IPS-NIHi11 (cell line): ENCODE measurements at regions not wholly inside any gene's neighbourhood (a gene's known extent, or its start where the extent isn't known, plus 50 kb on each side); places are given as distances from the start of the nearest gene placed in this dataset.
"Not testable (repeated sequence)": the region's sequence is repeated elsewhere in the genome, so short reads cannot be mapped to it uniquely, and the experiment has no call there.

Source experiments
- DNase-seq: peaks from one replicate; pipeline ENCODE4 v3.0.0; 2012; ENCODE audit warnings: mixed read lengths, low spot score

GRCh38 chr21:19993268-19993667 lies 1004.9 kb upstream of the NCAM2 start:
- DNase-seq: no peak

GRCh38 chr21:19995253-19995652 lies 1003.0 kb upstream of the NCAM2 start:
- DNase-seq: no peak

- DNase-seq: no peak
Observed at GRCh38 chr21:19998453-19998852, 999.8 kb upstream of the NCAM2 start.

- no peak for DNase-seq
Observed at GRCh38 chr21:19999369-20000272, 998.6 kb upstream of the NCAM2 start.

- peak; percentile 7 for DNase-seq
Observed at GRCh38 chr21:20004367-20004766, 993.8 kb upstream of the NCAM2 start.

GRCh38 chr21:20010691-20011200 lies 987.5 kb upstream of the NCAM2 start:
- DNase-seq: no peak

GRCh38 chr21:20013851-20014250 lies 984.4 kb upstream of the NCAM2 start:
- no peak for DNase-seq

- peak; percentile 14 for DNase-seq
Observed at GRCh38 chr21:20016435-20017005, 981.7 kb upstream of the NCAM2 start.

- no peak for DNase-seq
Observed at GRCh38 chr21:20020026-20020425, 978.2 kb upstream of the NCAM2 start.

GRCh38 chr21:20023193-20023592 lies 975.0 kb upstream of the NCAM2 start:
- DNase-seq: no peak

- DNase-seq: no peak
Observed at GRCh38 chr21:20024741-20025140, 973.5 kb upstream of the NCAM2 start.

GRCh38 chr21:20026543-20026942 lies 971.7 kb upstream of the NCAM2 start:
- DNase-seq: no peak

GRCh38 chr21:20030390-20030789 lies 967.8 kb upstream of the NCAM2 start:
- DNase-seq: no peak

- DNase-seq: no peak
Observed at GRCh38 chr21:20031807-20032206, 966.4 kb upstream of the NCAM2 start.

- DNase-seq: peak; percentile 7
Observed at GRCh38 chr21:20040768-20041167, 957.4 kb upstream of the NCAM2 start.

- no peak for DNase-seq
Observed at GRCh38 chr21:20045197-20045596, 953.0 kb upstream of the NCAM2 start.

GRCh38 chr21:20048130-20048837 lies 949.9 kb upstream of the NCAM2 start:
- DNase-seq: not testable (repeated sequence)

GRCh38 chr21:20083336-20083735 lies 914.9 kb upstream of the NCAM2 start:
- no peak for DNase-seq

GRCh38 chr21:20083925-20084324 lies 914.3 kb upstream of the NCAM2 start:
- no peak for DNase-seq

- DNase-seq: no peak
Observed at GRCh38 chr21:20086508-20086907, 911.7 kb upstream of the NCAM2 start.

GRCh38 chr21:20106368-20106767 lies 891.8 kb upstream of the NCAM2 start:
- no peak for DNase-seq

GRCh38 chr21:20108016-20108415 lies 890.2 kb upstream of the NCAM2 start:
- no peak for DNase-seq
